Lung (tissue), 11 donors: ENCODE measurements at regions not wholly inside any gene's neighbourhood (a gene's known extent, or its start where the extent isn't known, plus 50 kb on each side); places are given as distances from the start of the nearest gene placed in this dataset.

Experiments used
- ATAC-seq: fragments of 200-7000 bp; cut with Tn5 transposase; one replicate; pipeline ENCODE4 v1.9.1; 2020; ENCODE audit warnings: moderate number of reproducible peaks; ENCODE audit not compliant: insufficient read depth, low FRiP score
- DNase-seq, 3 donors: peaks; one replicate each; pipeline ENCODE4 v3.0.0-alpha.2; 2013 to 2017
- H3K27ac ChIP-seq, 2 donors: one replicate each; pipeline ENCODE4 v1.5.1; 2013; ENCODE audit warnings: mild to moderate bottlenecking in 2 of 2, moderate library complexity in 2 of 2, control low read depth in 1 of 2, inconsistent platforms in 1 of 2, low read depth in 1 of 2, low read length in 1 of 2
- H3K27me3 ChIP-seq, 3 donors: one replicate each; pipeline ENCODE4 v1.5.1; 2013; ENCODE audit warnings: low read length in 2 of 3; ENCODE audit not compliant: control insufficient read depth in 3 of 3, insufficient read depth in 3 of 3
- H3K36me3 ChIP-seq, 4 donors: one replicate each; pipeline ENCODE4 v1.5.1; 2013; ENCODE audit warnings: low read length in 4 of 4, mild to moderate bottlenecking in 1 of 4, moderate library complexity in 1 of 4; ENCODE audit not compliant: control insufficient read depth in 4 of 4, insufficient read depth in 4 of 4
- H3K4me1 ChIP-seq, 5 donors: one replicate each; pipeline ENCODE4 v1.5.1; 2013; ENCODE audit warnings: low read length in 5 of 5, mild to moderate bottlenecking in 2 of 5, moderate library complexity in 1 of 5; ENCODE audit not compliant: control insufficient read depth in 5 of 5, insufficient read depth in 5 of 5
- H3K4me3 ChIP-seq: one replicate; pipeline ENCODE4 v1.5.1; 2013; ENCODE audit warnings: mild to moderate bottlenecking, control low read depth, moderate library complexity
- H3K9ac ChIP-seq, 2 donors: one replicate each; pipeline ENCODE4 v1.5.1; 2013; ENCODE audit warnings: low read length in 2 of 2, control low read depth in 1 of 2; ENCODE audit not compliant: insufficient read depth in 1 of 2
- H3K9me3 ChIP-seq, 4 donors: one replicate each; pipeline ENCODE4 v1.5.1; 2013; ENCODE audit warnings: low read length in 3 of 4, mild to moderate bottlenecking in 1 of 4, moderate library complexity in 1 of 4; ENCODE audit not compliant: control insufficient read depth in 4 of 4, insufficient read depth in 3 of 4
- CTCF ChIP-seq: IDR thresholded peaks from 2 replicates; pipeline ENCODE4 v1.5.1; 2012; ENCODE audit warnings: mild to moderate bottlenecking; ENCODE audit errors: control extremely low read depth, extremely low read depth
- WGBS, 2 donors: extraction: QIAGEN DNeasy Blood & Tissue Kit; methylation state at CpG; one replicate each; pipeline ENCODE4 v1.1.7; 2013; 5-methylcytosine and 5-hydroxymethylcytosine counted together
- donor health status: control.
- donor health status: control.
- donor health status: Bipolar disorder and iron deficiency.
- donor health status: healthy.
- donor health status: DM: yes; HTN: yes; CAD: no.

GRCh38 chr9:79799691-79800335 is 228.0 kb downstream of the TLE4 start:
- Histone ChIP-seq H3K9ac (no peak overlapping the region), H3K27ac (no peak overlapping the region), H3K4me1 (peaks cover 0 to 19% (median 7%) of the 10 kb centered on the region in 5 donors), H3K36me3 (no peaks in the 10 kb centered on the region), H3K9me3 (no peaks in the 10 kb centered on the region), H3K4me3 (no peak overlapping the region), H3K27me3 (peaks cover 0 to 20% (median 11%) of the 10 kb centered on the region in 3 donors)
- ATAC-seq (peak; percentile 41), DNase-seq (peak; percentile 63 to 91 (median 80))
- no peak for TF ChIP-seq CTCF
- 51 to 74% methylated on average over 6 of the region's 6 CpGs for WGBS, 2 donors

- Histone ChIP-seq H3K36me3 (no peaks in the 10 kb centered on the region), H3K9me3 (no peaks in the 10 kb centered on the region), H3K27me3 (peaks cover 0 to 21% (median 17%) of the 10 kb centered on the region in 3 donors), H3K4me1 (peaks cover 0 to 19% (median 7%) of the 10 kb centered on the region in 5 donors), H3K9ac (no peak overlapping the region), H3K4me3 (no peak overlapping the region), H3K27ac (no peak overlapping the region)
- 70 to 88% methylated on average over 3 of the region's 3 CpGs for WGBS, 2 donors
- DNase-seq (no peak), ATAC-seq (peak; percentile 30)
- TF ChIP-seq CTCF: no peak
Observed at GRCh38 chr9:79798450-79798849, 226.7 kb downstream of the TLE4 start.

GRCh38 chr9:79796411-79796810 is 224.6 kb downstream of the TLE4 start:
- H3K9ac ChIP-seq: no peak overlapping the region

More at GRCh38 chr9:79796411-79796810, 224.6 kb downstream of the TLE4 start:
- H3K27me3 ChIP-seq: peaks cover 0 to 18% (median 17%) of the 10 kb centered on the region in 3 donors
- TF ChIP-seq CTCF: no peak
- no peak for DNase-seq
- H3K4me3 ChIP-seq: no peak overlapping the region
- H3K27ac ChIP-seq: no peak overlapping the region
- H3K36me3 ChIP-seq: no peaks in the 10 kb centered on the region
- ATAC-seq: no peak
- peaks cover 0 to 18% (median 7%) of the 10 kb centered on the region in 5 donors for H3K4me1 ChIP-seq
- WGBS, 2 donors: 91 to 97% methylated on average over 3 of the region's 3 CpGs
- no peaks in the 10 kb centered on the region for H3K9me3 ChIP-seq
